Motor neuron (in vitro differentiated cells): ENCODE measurements at regions not wholly inside any gene's neighbourhood (a gene's known extent, or its start where the extent isn't known, plus 50 kb on each side); places are given as distances from the start of the nearest gene placed in this dataset.

Experiments
- ATAC-seq, 8 experiments: fragments of 200-7000 bp; cut with Tn5 transposase; replicated peaks in 6 of 8; 2 replicates each; pipeline ENCODE4 v1.8.0; 2021; ENCODE audit warnings: mild to moderate bottlenecking in 8 of 8, moderate library complexity in 8 of 8
- H3K27ac ChIP-seq, 2 donors: fragments of 250-450 bp; sonication (Bioruptor Pico); 2 replicates each; pipeline ENCODE4 v1.9.0; 2021; ENCODE audit warnings: antibody characterized with exemption in 2 of 2, mild to moderate bottlenecking in 2 of 2, moderate library complexity in 1 of 2
- H3K4me1 ChIP-seq, 2 donors: fragments of 250-450 bp; sonication (Bioruptor Pico); replicated peaks in 1 of 2; 2 replicates each; pipeline ENCODE4 v1.6.1; 2021; ENCODE audit warnings: antibody characterized with exemption in 2 of 2, mild to moderate bottlenecking in 2 of 2, moderate library complexity in 1 of 2
- H3K4me3 ChIP-seq, 5 donors: fragments of 250-450 bp; sonication (Bioruptor Pico); 2 replicates each; pipeline ENCODE4 v1.9.0; 2021; ENCODE audit warnings: antibody characterized with exemption in 5 of 5, mild to moderate bottlenecking in 5 of 5, moderate library complexity in 4 of 5
- WGBS, 10 experiments: fragments of 450-650 bp; shearing (Covaris generic); methylation state at CpG; one replicate each; pipeline ENCODE4 v1.0.0; 2022; 5-methylcytosine and 5-hydroxymethylcytosine counted together
- in situ Hi-C, 9 experiments: fragments of 400-800 bp; cut with MboI; loops; one replicate each; pipeline ENCODE4 v1.15.0; 2021; ENCODE audit warnings: low sequenced_read_pairs in 9 of 9, low pct_unique_long_range_greater_than_20kb in 2 of 9; ENCODE audit not compliant: unreplicated experiment in 9 of 9

DNA sequence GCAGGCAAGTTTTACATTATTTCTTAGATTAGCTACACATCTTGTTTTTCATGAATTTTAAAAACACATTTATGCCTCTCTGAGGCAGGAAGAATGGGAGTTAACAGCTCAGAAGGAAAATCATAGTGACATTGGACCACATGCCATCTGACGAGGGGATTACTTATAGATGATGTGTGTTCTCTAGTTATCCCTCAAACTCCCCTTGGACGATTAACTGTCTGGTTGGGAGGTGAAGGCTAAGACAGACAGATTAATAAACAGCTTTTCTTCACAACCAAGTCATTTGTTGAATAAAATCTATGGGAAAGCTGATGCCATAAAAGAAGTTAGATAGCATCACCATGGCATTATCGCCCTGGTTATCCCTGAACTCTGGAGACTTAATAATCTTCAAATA, 80.0 kb upstream of the PREP start:
- Histone ChIP-seq H3K4me1 (peaks cover 17 to 31% of the 10 kb centered on the region in 2 donors), H3K4me3 (no peak overlapping the region), H3K27ac (no peak overlapping the region)
- in situ Hi-C loops, result loop anchor here in 3 of 9 experiments (25.0 kb wide), 4 partner anchors 254 to 829 kb away; partner anchors contain the start of gene PRDM1 (in 1 of the 3)
- 46 to 100% (median 96%) methylated on average over 1 to 3 of the region's 3 CpGs; no CpG with 5 or more reads in 1 of the 10 experiments for WGBS, 10 experiments
- ATAC-seq, result no peak

DNA sequence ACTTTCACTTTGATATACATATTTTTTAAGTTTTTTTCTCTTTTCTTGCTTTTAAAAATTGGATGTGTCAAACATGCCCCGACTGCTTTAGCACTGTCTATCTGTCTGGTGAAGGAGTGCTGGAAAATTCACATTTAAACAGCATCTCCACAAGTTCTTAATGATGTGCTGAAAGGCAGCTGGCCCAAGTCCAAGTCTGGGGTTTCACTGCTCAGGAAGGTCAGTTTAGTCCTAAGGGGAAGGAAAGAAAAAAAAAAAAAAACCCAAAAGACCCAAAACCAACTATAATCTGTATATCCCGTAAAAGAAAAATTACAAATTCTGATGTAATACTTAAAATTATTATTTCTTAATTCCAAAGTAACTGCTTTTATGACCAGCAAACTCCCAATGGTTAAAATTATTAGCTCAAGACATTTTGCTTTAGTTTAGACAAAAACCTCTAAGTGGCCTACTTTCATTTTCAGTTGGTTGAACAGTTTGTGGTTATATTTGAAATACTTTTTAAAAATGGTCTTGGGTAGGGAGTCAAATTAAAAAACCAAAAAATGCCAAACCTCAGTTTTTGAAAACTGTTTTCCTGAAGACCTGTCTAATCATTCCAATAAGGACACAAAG, 79.5 kb upstream of the PREP start:
- H3K4me1 ChIP-seq, result peaks cover 15 to 31% of the 10 kb centered on the region in 2 donors
- H3K27ac ChIP-seq, result no peak overlapping the region
- 0 to 100% (median 55%) methylated on average over 1 to 2 of the region's 2 CpGs; no CpG with 5 or more reads in 1 of the 10 experiments for WGBS, 10 experiments
- in situ Hi-C loops, result loop anchor here in 3 of 9 experiments (25.0 kb wide), 4 partner anchors 255 to 830 kb away; partner anchors contain the start of gene PRDM1 (in 1 of the 3)
- ATAC-seq, result peak in 2 of 8 experiments; percentile 42 to 58
- no peak overlapping the region for H3K4me3 ChIP-seq

GRCh38 chr6:105476978-105477377, 74.1 kb upstream of the PREP start:
- H3K27ac ChIP-seq, result no peak overlapping the region
- H3K4me1 ChIP-seq, result peaks cover 0 to 16% of the 10 kb centered on the region in 2 donors
- ATAC-seq, result no peak
- in situ Hi-C loops, result loop anchor here in 3 of 9 experiments (25.0 kb wide), 4 partner anchors 260 to 835 kb away; partner anchors contain the start of gene PRDM1 (in 1 of the 3)
- H3K4me3 ChIP-seq, result no peak overlapping the region

- ATAC-seq, result peak in 2 of 8 experiments; percentile 30 to 33
- peaks cover 3 to 19% of the 10 kb centered on the region in 2 donors for H3K4me1 ChIP-seq
- in situ Hi-C loops, result no loop called here
- H3K4me3 ChIP-seq, result no peak overlapping the region
- 0 to 67% (median 33%) methylated on average over 1 to 4 of the region's 5 CpGs; no CpG with 5 or more reads in 1 of the 10 experiments for WGBS, 10 experiments
- H3K27ac ChIP-seq, result no peak overlapping the region
These were observed 71.4 kb upstream of the PREP start for GRCh38 chr6:105474234-105474633.

- in situ Hi-C loops, result no loop called here
- ATAC-seq, result no peak
- 0 to 100% (median 100%) methylated on average over 1 to 2 of the region's 2 CpGs; no CpG with 5 or more reads in 3 of the 10 experiments for WGBS, 10 experiments
These were observed 67.1 kb upstream of the PREP start for GRCh38 chr6:105469946-105470345.

DNA sequence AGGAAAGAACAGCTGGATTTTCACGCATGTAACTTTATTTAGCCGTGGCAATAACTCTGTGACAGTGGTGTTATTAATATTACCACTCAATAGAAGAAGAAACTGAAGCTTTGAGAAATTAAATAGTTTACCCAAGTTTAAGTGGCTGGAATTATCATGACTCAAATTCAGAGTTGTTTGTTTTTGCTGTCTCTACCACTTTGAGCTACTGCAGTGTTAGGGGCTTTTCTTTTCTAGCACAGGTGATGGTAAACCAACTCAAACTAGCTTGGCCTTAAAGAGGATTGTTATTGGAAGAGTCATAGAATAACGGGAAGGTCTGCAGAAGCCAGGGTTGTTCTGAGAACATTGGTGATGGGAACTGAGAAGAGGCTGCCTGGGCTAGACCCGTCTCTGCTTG, 66.0 kb upstream of the PREP start:
- in situ Hi-C loops, result no loop called here
- Histone ChIP-seq H3K4me1 (peaks cover 3 to 10% of the 10 kb centered on the region in 2 donors), H3K27ac (no peak overlapping the region), H3K4me3 (no peak overlapping the region)
- no peak for ATAC-seq
- WGBS, 10 experiments, result 84 to 100% (median 91%) methylated on average over 1 to 4 of the region's 4 CpGs; no CpG with 5 or more reads in 2 of the 10 experiments

More at GRCh38 chr6:105469946-105470345, 67.1 kb upstream of the PREP start:
- Histone ChIP-seq H3K4me1 (peaks cover 3 to 19% of the 10 kb centered on the region in 2 donors), H3K27ac (no peak overlapping the region), H3K4me3 (no peak overlapping the region)

GRCh38 chr6:105460860-105461259, 58.0 kb upstream of the PREP start:
- ATAC-seq, result no peak

DNA sequence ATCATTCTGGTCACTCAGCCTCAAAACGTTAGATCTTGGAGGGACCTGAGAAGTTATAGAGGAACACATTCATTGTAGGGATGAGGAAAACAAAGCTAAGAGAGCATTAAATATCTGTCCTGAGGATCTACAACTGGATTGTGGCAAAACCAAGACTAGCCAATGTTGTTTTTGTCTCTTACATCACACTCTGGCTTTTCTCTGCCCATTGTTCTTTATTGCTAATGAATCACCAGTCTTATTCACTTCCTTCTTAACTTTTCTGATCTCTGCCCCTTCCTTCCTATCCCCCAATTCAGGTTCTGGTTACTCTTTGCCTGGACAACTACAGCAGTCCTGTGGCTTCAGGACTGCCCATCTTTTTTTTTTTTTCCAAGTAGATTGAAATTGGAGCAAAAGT, 57.0 kb upstream of the PREP start:
- no peak for ATAC-seq
- 40 to 100% (median 75%) methylated on average over 1 of the region's 1 CpG; no CpG with 5 or more reads in 4 of the 10 experiments for WGBS, 10 experiments
- Histone ChIP-seq H3K4me3 (no peak overlapping the region), H3K27ac (no peak overlapping the region), H3K4me1 (peaks cover 2 to 6% of the 10 kb centered on the region in 2 donors)
- in situ Hi-C loops, result no loop called here

More at GRCh38 chr6:105460860-105461259, 58.0 kb upstream of the PREP start:
- in situ Hi-C loops, result no loop called here
- 80 to 100% (median 94%) methylated on average over 1 to 4 of the region's 4 CpGs; no CpG with 5 or more reads in 3 of the 10 experiments for WGBS, 10 experiments
- no peak overlapping the region for H3K4me3 ChIP-seq
- peaks cover 2 to 3% of the 10 kb centered on the region in 2 donors for H3K4me1 ChIP-seq
- H3K27ac ChIP-seq, result no peak overlapping the region

DNA sequence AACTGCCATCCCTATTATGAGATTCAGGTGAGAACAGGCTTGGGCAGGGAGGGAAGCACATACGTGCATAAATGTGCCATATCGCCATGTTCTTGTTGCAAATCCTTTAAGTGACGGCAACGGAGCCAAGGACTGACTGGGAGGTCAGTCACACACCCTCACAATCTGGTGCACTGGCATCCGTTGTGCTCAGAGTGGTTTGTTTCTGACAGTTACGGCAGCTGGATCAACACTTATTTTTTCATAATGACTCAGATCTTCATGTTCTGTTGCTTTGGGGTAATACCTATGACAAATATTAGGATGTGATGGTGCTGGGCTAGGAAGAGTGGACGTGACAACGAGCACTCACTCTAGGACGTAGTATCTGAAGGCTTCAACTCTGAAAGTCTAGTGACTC, 56.2 kb upstream of the PREP start:
- H3K4me1 ChIP-seq, result peaks cover 8 to 10% of the 10 kb centered on the region in 2 donors
- in situ Hi-C loops, result no loop called here
- no peak overlapping the region for H3K4me3 ChIP-seq
- 60 to 100% (median 86%) methylated on average over 3 to 9 of the region's 9 CpGs; no CpG with 5 or more reads in 2 of the 10 experiments for WGBS, 10 experiments
- no peak for ATAC-seq
- no peak overlapping the region for H3K27ac ChIP-seq

DNA sequence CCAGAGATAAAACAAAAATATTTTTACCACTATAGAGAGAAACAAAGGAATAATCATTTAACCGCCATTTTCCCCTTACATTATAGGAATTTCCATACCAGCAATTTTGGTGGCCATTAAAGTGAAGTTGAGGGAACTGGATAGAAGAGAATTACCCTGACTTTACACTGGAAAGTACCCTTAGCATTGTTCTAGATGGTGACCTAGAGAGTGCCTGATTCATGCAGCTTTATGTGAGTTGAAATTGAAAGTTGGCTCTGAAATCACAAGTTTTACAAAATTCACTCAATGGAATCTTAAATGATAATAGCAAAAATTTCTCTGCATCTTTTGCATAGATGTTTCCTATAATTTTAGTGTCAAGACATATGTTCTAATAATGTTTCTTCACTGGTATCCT, 55.7 kb upstream of the PREP start:
- no peak overlapping the region for H3K4me3 ChIP-seq
- in situ Hi-C loops, result no loop called here
- WGBS, 10 experiments, result 90 to 100% (median 100%) methylated on average over 1 of the region's 1 CpG; no CpG with 5 or more reads in 5 of the 10 experiments
- peaks cover 9 to 11% of the 10 kb centered on the region in 2 donors for H3K4me1 ChIP-seq
- no peak overlapping the region for H3K27ac ChIP-seq
- no peak for ATAC-seq

GRCh38 chr6:105458084-105458483, 55.2 kb upstream of the PREP start:
- H3K4me3 ChIP-seq, result no peak overlapping the region
- H3K4me1 ChIP-seq, result peaks cover 13 to 16% of the 10 kb centered on the region in 2 donors
- no peak overlapping the region for H3K27ac ChIP-seq
- no peak for ATAC-seq
- in situ Hi-C loops, result no loop called here

- peaks cover 20 to 25% of the 10 kb centered on the region in 2 donors for H3K4me1 ChIP-seq
- no peak overlapping the region for H3K4me3 ChIP-seq
- H3K27ac ChIP-seq, result peak overlapping the region in 1 of 2 donors; percentile 60
- in situ Hi-C loops, result no loop called here
- 0 to 33% (median 0%) methylated on average over 1 of the region's 1 CpG; no CpG with 5 or more reads in 4 of the 10 experiments for WGBS, 10 experiments
- ATAC-seq, result peak in 5 of 8 experiments; percentile 32 to 94 (median 80)
These were observed 51.1 kb upstream of the PREP start for GRCh38 chr6:105453968-105454367.

- ATAC-seq, result no peak
- WGBS, 10 experiments, result 60 to 92% (median 80%) methylated on average over 1 to 8 of the region's 8 CpGs; no CpG with 5 or more reads in 1 of the 10 experiments
- H3K4me1 ChIP-seq, result peaks cover 20 to 25% of the 10 kb centered on the region in 2 donors
- H3K4me3 ChIP-seq, result no peak overlapping the region
- H3K27ac ChIP-seq, result peak overlapping the region in 1 of 2 donors; percentile 60
- in situ Hi-C loops, result no loop called here
These were observed 50.3 kb upstream of the PREP start for GRCh38 chr6:105452924-105453756.
